SH-SY5Y (cell line): ENCODE measurements at regions not wholly inside any gene's neighbourhood (a gene's known extent, or its start where the extent isn't known, plus 50 kb on each side); places are given as distances from the start of the nearest gene placed in this dataset.

Experiments used
- GATA2 ChIP-seq: IDR thresholded peaks from 2 replicates; pipeline ENCODE4 v1.6.1; 2011; ENCODE audit warnings: mild to moderate bottlenecking, low read depth, low read length
- GATA3 ChIP-seq: IDR thresholded peaks from 2 replicates; pipeline ENCODE4 v1.6.1; 2011; ENCODE audit warnings: low read depth, mild to moderate bottlenecking, low read length, moderate library complexity

DNA sequence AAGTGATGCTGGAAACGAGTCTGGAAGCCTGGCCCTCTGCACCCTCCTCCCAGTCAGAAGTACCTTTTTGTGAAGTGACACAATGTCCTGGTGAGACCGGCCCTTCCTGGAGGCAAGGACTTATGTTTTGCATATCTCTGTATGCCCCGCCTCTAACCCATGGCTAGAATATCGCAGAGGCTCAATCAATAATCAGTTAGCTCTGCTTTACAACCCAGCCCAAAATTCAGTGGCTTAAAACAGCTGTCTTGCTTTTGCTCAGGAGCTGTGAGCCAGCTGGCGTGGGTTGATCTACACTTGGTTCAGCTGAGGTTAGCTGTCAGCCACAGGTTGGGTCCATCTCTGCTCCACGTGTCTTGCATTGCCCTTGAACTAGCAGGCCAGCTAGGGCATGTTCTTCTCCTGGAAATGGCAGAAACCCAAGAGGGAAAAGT, 98.8 kb upstream of the METTL14 start:
- TF ChIP-seq GATA2 (no peak), GATA3 (no peak)
